Duodenal mucosa (tissue), 2 donors: ENCODE measurements at regions not wholly inside any gene's neighbourhood (a gene's known extent, or its start where the extent isn't known, plus 50 kb on each side); places are given as distances from the start of the nearest gene placed in this dataset.

Experiments used
- H3K27ac ChIP-seq: one replicate; pipeline ENCODE4 v1.7.0; 2013; ENCODE audit warnings: low read depth, low read length
- H3K27me3 ChIP-seq, 2 donors: one replicate each; pipeline ENCODE4 v1.7.0; 2013; ENCODE audit warnings: low read length in 2 of 2, control low read depth in 1 of 2; ENCODE audit not compliant: insufficient read depth in 2 of 2, control insufficient read depth in 1 of 2
- H3K36me3 ChIP-seq, 2 donors: one replicate each; pipeline ENCODE4 v1.7.0; 2013; ENCODE audit warnings: low read length in 2 of 2, control low read depth in 1 of 2; ENCODE audit not compliant: insufficient read depth in 2 of 2, control insufficient read depth in 1 of 2
- H3K4me1 ChIP-seq, 2 donors: one replicate each; pipeline ENCODE4 v1.7.0; 2013; ENCODE audit warnings: low read length in 2 of 2, control low read depth in 1 of 2; ENCODE audit not compliant: insufficient read depth in 2 of 2, control insufficient read depth in 1 of 2
- H3K4me3 ChIP-seq, 2 donors: one replicate each; pipeline ENCODE4 v1.7.0; 2013; ENCODE audit warnings: low read length in 2 of 2, low read depth in 1 of 2
- H3K9ac ChIP-seq, 2 donors: one replicate each; pipeline ENCODE4 v1.7.0; 2013; ENCODE audit warnings: low read length in 2 of 2, low read depth in 1 of 2
- H3K9me3 ChIP-seq, 2 donors: one replicate each; pipeline ENCODE4 v1.7.0; 2013; ENCODE audit warnings: low read length in 2 of 2, control low read depth in 1 of 2; ENCODE audit not compliant: control insufficient read depth in 1 of 2

GRCh38 chr18:38879871-38880270 lies 1314.3 kb upstream of the CELF4 start:
- Histone ChIP-seq H3K4me1 (no peaks in the 10 kb centered on the region), H3K27ac (no peak overlapping the region), H3K4me3 (no peak overlapping the region), H3K9ac (no peak overlapping the region), H3K36me3 (no peaks in the 10 kb centered on the region), H3K27me3 (no peaks in the 10 kb centered on the region), H3K9me3 (no peaks in the 10 kb centered on the region)

DNA sequence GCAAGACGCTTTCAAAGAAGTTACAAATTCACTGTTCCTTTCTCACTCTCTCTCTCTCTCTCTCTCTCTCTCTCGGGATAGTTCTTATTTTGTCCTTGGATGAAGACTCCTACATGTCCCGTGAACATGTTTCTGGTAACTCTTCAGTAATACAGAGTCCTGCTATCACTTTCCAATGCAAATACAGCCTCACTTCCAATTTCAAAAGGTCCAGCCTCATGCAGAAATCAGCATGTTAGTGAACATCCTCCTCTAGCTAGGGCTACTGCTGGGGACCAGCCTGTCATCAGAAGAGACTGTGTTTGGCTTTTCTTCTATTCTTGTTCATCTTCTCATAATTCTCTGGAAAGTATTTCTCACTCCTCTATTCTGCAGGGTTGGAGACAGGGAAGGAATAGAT lies 1306.7 kb upstream of the CELF4 start:
- no peak overlapping the region for H3K9ac ChIP-seq
- no peaks in the 10 kb centered on the region for H3K9me3 ChIP-seq
- H3K4me3 ChIP-seq, result no peak overlapping the region
- no peaks in the 10 kb centered on the region for H3K36me3 ChIP-seq
- H3K27ac ChIP-seq, result no peak overlapping the region
- H3K4me1 ChIP-seq, result no peaks in the 10 kb centered on the region
- no peaks in the 10 kb centered on the region for H3K27me3 ChIP-seq

GRCh38 chr18:38868757-38869156 lies 1303.2 kb upstream of the CELF4 start:
- Histone ChIP-seq H3K4me3 (no peak overlapping the region), H3K9ac (no peak overlapping the region), H3K27ac (no peak overlapping the region), H3K36me3 (no peaks in the 10 kb centered on the region), H3K9me3 (peaks cover 0 to 4% of the 10 kb centered on the region in 2 donors), H3K4me1 (no peaks in the 10 kb centered on the region), H3K27me3 (no peaks in the 10 kb centered on the region)

- Histone ChIP-seq H3K9me3 (peaks cover 0 to 4% of the 10 kb centered on the region in 2 donors), H3K27me3 (no peaks in the 10 kb centered on the region)
Observed at GRCh38 chr18:38867680-38868079, 1302.1 kb upstream of the CELF4 start.

GRCh38 chr18:38851526-38851925 lies 1285.9 kb upstream of the CELF4 start:
- Histone ChIP-seq H3K27ac (no peak overlapping the region), H3K4me1 (no peaks in the 10 kb centered on the region), H3K4me3 (no peak overlapping the region), H3K27me3 (no peaks in the 10 kb centered on the region), H3K9me3 (peaks cover 4 to 9% of the 10 kb centered on the region in 2 donors), H3K36me3 (no peaks in the 10 kb centered on the region), H3K9ac (no peak overlapping the region)

More at GRCh38 chr18:38867680-38868079, 1302.1 kb upstream of the CELF4 start:
- Histone ChIP-seq H3K9ac (no peak overlapping the region), H3K27ac (no peak overlapping the region), H3K4me1 (no peaks in the 10 kb centered on the region), H3K4me3 (no peak overlapping the region), H3K36me3 (no peaks in the 10 kb centered on the region)

GRCh38 chr18:38847326-38847725 lies 1281.7 kb upstream of the CELF4 start:
- Histone ChIP-seq H3K9me3 (no peaks in the 10 kb centered on the region), H3K36me3 (no peaks in the 10 kb centered on the region), H3K4me1 (no peaks in the 10 kb centered on the region), H3K27me3 (no peaks in the 10 kb centered on the region), H3K4me3 (no peak overlapping the region), H3K27ac (no peak overlapping the region), H3K9ac (no peak overlapping the region)

DNA sequence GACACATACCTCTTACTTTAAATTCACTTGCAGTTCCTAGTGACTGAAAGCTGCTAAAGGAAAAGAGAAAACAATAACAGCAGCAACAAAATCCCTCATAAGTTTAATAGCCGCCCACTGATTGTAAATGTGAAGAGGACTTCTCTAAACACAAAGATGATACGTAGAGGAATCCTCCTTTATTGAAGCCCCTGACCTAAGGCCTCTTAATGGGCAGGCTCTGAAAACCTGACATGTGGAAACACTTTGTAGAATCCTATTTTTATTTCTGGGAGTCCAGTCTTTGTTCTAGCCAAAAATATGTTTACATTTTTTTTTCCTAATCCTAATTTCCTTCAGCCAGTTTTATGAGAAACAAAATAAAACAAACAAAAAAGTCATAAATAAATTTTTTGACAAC lies 1277.7 kb upstream of the CELF4 start:
- Histone ChIP-seq H3K9ac (no peak overlapping the region), H3K4me1 (no peaks in the 10 kb centered on the region), H3K27ac (no peak overlapping the region), H3K9me3 (no peaks in the 10 kb centered on the region), H3K36me3 (no peaks in the 10 kb centered on the region), H3K27me3 (no peaks in the 10 kb centered on the region), H3K4me3 (no peak overlapping the region)

GRCh38 chr18:38826247-38826646 lies 1260.6 kb upstream of the CELF4 start:
- Histone ChIP-seq H3K4me1 (no peaks in the 10 kb centered on the region), H3K27me3 (no peaks in the 10 kb centered on the region), H3K9me3 (no peaks in the 10 kb centered on the region), H3K9ac (no peak overlapping the region), H3K4me3 (no peak overlapping the region), H3K27ac (no peak overlapping the region), H3K36me3 (no peaks in the 10 kb centered on the region)

- H3K9ac ChIP-seq, result no peak overlapping the region
Observed at GRCh38 chr18:38811209-38811608, 1245.6 kb upstream of the CELF4 start.

GRCh38 chr18:38810789-38811188 lies 1245.2 kb upstream of the CELF4 start:
- Histone ChIP-seq H3K4me3 (no peak overlapping the region), H3K27me3 (no peaks in the 10 kb centered on the region), H3K27ac (no peak overlapping the region), H3K9me3 (peaks cover 0 to 3% of the 10 kb centered on the region in 2 donors), H3K9ac (no peak overlapping the region), H3K36me3 (no peaks in the 10 kb centered on the region), H3K4me1 (no peaks in the 10 kb centered on the region)

More at GRCh38 chr18:38811209-38811608, 1245.6 kb upstream of the CELF4 start:
- Histone ChIP-seq H3K27ac (no peak overlapping the region), H3K27me3 (no peaks in the 10 kb centered on the region), H3K9me3 (peaks cover 0 to 3% of the 10 kb centered on the region in 2 donors), H3K4me1 (no peaks in the 10 kb centered on the region), H3K36me3 (no peaks in the 10 kb centered on the region), H3K4me3 (no peak overlapping the region)

DNA sequence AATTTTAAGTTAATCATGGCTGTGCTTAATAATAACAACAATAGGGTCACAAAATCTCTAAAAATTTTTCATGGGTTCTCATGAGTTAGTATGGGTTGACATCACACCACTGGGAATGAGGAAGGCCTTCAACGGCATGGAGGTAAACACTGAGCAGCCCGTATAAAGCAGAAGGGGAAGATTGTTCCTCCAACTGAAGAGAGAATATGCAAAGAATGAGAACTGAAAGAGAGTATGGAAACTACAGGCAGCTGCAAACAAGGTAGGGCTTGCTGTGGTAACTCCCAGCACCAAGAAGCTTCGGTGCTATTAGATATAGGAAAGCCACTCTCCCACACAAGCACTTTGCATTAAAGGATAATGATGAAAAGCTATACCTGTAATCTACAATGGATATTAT lies 1242.3 kb upstream of the CELF4 start:
- no peak overlapping the region for H3K9ac ChIP-seq
- H3K27me3 ChIP-seq, result no peaks in the 10 kb centered on the region

More for the DNA sequence above, 1242.3 kb upstream of the CELF4 start:
- Histone ChIP-seq H3K4me3 (no peak overlapping the region), H3K4me1 (no peaks in the 10 kb centered on the region), H3K36me3 (no peaks in the 10 kb centered on the region), H3K27ac (no peak overlapping the region), H3K9me3 (peaks cover 0 to 3% of the 10 kb centered on the region in 2 donors)
